ENCODE measurements at regions not wholly inside any gene's neighbourhood (a gene's known extent, or its start where the extent isn't known, plus 50 kb on each side); places are given as distances from the start of the nearest gene placed in this dataset.

DNA sequence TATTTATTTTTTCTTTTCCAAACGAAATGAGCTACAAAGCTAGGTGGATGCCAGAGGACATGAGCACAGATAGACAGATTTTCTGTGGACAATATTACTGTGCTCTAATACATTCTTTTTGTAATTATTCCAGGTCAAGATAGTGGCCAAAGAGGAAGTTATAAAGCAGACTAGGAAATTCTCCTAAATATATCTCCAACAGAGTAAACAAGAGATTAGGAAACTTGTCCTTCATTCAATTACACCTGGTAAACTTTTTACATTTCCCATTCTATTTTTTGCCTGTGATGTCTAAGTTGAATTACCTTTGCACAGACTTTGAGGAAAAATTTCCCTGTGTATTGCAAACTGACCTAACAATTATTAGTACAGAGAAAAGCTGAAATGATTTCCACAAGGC, 905.5 kb upstream of the PCDH20 start:
- TF ChIP-seq POLR2A (IDR thresholded peaks at IDR 0.05; ENCODE audit: low read length) (no peak), GATA1 (IDR thresholded peaks at IDR 0.05; ENCODE audit: low read depth, low read length) (no peak)
